B cell (primary cell): ENCODE measurements at regions not wholly inside any gene's neighbourhood (a gene's known extent, or its start where the extent isn't known, plus 50 kb on each side); places are given as distances from the start of the nearest gene placed in this dataset.

ENCODE experiments used
- CTCF ChIP-seq: fragments of 200-600 bp; IDR thresholded peaks from one replicate; pipeline ENCODE4 v1.8.0; 2022; ENCODE audit warnings: antibody characterized with exemption, mild to moderate bottlenecking
- EZH2 ChIP-seq: IDR thresholded peaks from 2 replicates; pipeline ENCODE4 v1.6.1; 2012; ENCODE audit warnings: borderline replicate concordance, low read depth, mild to moderate bottlenecking, moderate library complexity, low read length; ENCODE audit not compliant: insufficient read depth, poor library complexity, severe bottlenecking

GRCh38 chr6:8195040-8195713 is 92.8 kb upstream of the EEF1E1 start:
- TF ChIP-seq CTCF, result no peak
- TF ChIP-seq EZH2, result no peak
